ENCODE measurements at regions not wholly inside any gene's neighbourhood (a gene's known extent, or its start where the extent isn't known, plus 50 kb on each side); places are given as distances from the start of the nearest gene placed in this dataset.
"Not testable (repeated sequence)": the region's sequence is repeated elsewhere in the genome, so short reads cannot be mapped to it uniquely, and the experiment has no call there.

GRCh38 chr1:208990456-208990855, 593.1 kb upstream of the CAMK1G start:
- DNase-seq (ENCODE audit: low read depth in 2 of 2, low spot score in 1 of 2) = no peak

DNA sequence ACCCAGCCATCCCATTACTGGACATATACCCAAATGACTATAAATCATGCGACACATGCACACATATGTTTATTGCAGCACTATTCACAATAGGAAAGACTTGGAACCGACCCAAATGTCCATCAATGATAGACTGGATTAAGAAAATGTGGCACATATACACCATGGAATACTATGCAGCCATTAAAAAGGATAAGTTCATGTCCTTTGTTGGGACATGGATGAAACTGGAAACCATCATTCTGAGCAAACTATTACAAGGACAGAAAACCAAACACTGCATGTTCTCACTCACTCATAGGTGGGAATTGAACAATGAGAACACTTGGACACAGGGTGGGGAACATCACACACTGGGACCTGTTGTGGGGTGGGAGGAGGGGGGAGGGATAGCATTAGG, 586.5 kb upstream of the CAMK1G start:
- not testable (repeated sequence) for DNase-seq (ENCODE audit: low read depth in 2 of 2, low spot score in 1 of 2)

- no peak for DNase-seq (ENCODE audit: low read depth in 2 of 2, low spot score in 1 of 2)
These were observed 585.7 kb upstream of the CAMK1G start for GRCh38 chr1:208997726-208998312.

DNA sequence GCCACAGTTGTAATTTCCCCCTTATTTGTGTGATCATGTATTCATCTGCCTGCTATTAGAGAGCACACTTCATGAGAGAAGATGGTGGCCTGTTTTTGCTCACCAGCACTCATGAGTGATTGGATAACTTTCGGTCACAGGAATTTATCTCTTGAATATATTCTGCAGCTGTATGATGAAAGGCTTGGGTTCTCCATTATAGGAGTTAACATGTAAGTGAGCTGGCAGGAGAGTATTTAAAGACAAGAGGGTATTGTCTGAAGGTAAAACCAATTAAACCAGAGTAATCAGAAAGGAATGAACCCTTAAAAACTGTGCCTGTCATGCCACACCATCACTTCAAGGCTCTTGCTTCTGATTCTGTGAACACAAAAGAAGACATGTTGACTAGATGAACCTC, 574.9 kb upstream of the CAMK1G start:
- no peak for DNase-seq (ENCODE audit: low read depth in 2 of 2, low spot score in 1 of 2)

- no peak for DNase-seq (ENCODE audit: low read depth in 2 of 2, low spot score in 1 of 2)
These were observed 572.9 kb upstream of the CAMK1G start for GRCh38 chr1:209010475-209011230.

DNA sequence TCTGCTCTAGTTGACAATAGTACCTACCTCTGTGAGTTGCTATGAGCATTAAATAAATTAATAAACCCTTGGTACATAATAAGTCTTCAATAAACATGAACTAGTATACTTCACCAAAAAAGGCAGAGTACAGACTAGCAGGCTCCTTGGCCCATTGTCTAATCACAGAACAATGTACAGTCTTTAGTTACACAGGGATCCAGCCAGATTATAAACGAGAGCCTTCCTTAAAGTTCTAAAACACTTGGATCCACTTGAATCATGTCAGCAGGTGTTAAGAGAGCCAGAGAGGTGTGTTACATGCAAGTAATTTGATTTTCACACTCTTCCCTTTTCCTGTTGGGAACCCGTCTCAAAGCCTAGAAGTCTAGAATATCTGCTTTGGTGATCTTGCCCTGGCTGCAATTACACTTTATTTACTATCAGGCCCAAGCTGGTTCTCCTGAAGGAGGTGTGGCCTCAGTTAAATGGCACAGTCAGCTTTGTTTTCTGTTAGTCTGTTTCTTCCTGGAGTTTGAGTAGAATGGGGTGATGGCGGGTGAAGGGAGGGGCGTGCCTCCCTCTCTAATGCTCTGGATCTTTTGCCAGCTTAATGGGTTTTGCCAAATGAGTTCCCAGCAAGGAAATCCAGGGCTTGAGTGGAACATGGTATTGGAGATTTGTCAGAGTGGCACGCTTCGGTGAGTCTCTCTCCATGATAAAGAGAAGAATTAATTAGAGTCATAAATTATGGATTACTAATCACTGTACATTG, 570.9 kb upstream of the CAMK1G start:
- no peak for DNase-seq (ENCODE audit: low read depth in 2 of 2, low spot score in 1 of 2)

GRCh38 chr1:209015092-209015491, 568.4 kb upstream of the CAMK1G start:
- DNase-seq (ENCODE audit: low read depth in 2 of 2, low spot score in 1 of 2) = no peak

DNA sequence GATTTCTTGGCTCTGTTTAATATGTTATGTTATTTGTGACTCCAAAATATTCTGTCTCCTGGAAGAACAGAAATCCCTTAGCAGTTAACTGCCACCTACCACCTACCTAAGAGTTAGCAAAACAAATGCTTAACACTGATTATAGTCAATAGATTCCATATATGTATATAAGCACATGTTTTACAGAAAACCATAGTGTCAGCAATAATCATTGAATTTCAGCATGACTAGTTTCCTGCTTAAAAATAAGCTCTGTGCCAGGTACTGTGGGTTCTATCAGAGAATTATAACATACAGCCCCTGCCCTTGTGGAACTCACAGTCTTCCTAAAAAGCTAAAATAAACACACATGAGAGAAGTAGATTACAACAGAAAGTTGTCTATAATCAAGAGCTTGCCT, 561.9 kb upstream of the CAMK1G start:
- DNase-seq (ENCODE audit: low read depth in 2 of 2, low spot score in 1 of 2) = no peak

GRCh38 chr1:209023790-209024189, 559.7 kb upstream of the CAMK1G start:
- no peak for DNase-seq (ENCODE audit: low read depth in 2 of 2, low spot score in 1 of 2)

DNA sequence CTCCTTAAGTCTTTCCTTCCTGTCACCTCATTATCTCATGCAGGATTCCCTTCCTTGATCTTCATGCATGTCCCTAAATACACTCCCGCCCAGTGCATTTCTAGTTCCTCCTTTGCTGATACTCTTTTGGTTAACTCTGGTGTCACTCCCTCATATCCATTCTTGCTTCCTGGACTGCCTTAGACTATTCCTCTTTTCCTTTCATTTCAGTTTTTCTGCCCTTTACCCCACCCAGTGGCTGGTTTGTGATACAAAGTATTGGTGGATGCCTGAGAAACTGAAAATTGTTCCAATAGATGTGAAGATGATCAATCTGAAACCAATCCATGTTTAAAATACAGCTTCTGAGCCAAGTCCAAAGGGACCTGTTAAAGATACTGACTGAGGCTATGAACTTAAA, 553.8 kb upstream of the CAMK1G start:
- no peak for DNase-seq (ENCODE audit: low read depth in 2 of 2, low spot score in 1 of 2)

- DNase-seq (ENCODE audit: low read depth in 2 of 2, low spot score in 1 of 2) = no peak
These were observed 552.9 kb upstream of the CAMK1G start for GRCh38 chr1:209030454-209031167.

DNA sequence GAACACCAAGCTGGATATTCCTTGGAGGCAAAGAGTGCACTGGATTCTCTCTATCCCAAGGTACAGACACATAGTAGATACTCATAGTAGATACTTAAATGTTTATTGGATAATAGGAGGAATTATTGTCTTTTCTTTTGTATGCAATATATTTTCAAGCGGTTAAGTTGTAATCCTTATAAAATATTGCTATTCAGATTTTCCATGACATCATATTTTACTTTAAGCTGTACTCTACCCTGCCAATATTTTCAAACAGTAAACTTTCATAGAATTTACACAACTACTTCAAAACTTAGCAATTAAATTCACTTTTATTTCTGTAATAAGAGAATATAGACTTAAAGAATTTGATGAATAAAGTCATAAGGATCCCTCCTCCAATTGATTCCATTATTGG, 546.5 kb upstream of the CAMK1G start:
- no peak for DNase-seq (ENCODE audit: low read depth in 2 of 2, low spot score in 1 of 2)

- DNase-seq (ENCODE audit: low read depth in 2 of 2, low spot score in 1 of 2) = no peak
These were observed 545.2 kb upstream of the CAMK1G start for GRCh38 chr1:209038316-209038715.

GRCh38 chr1:209038735-209039134, 544.8 kb upstream of the CAMK1G start:
- no peak for DNase-seq (ENCODE audit: low read depth in 2 of 2, low spot score in 1 of 2)

DNA sequence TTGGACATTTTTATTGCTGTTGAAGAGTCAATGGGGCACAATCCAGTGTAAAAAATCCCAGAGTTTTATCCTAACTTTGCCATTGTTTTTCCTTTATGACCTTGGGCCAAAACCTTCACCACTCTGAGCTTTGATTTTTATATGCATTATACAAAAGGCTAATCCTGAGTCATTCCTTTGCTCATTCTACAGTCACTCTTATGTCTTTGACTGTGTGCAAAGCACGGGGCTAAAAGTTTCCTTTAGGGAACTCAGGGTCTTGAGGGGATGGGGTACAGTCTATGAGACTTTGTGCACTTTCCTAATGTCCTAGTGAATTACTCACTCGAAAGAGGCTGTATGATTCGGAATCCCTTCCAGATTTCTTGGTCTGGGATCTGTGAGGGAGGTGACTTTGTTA, 543.2 kb upstream of the CAMK1G start:
- no peak for DNase-seq (ENCODE audit: low read depth in 2 of 2, low spot score in 1 of 2)

GRCh38 chr1:209041927-209042326, 541.6 kb upstream of the CAMK1G start:
- no peak for DNase-seq (ENCODE audit: low read depth in 2 of 2, low spot score in 1 of 2)

DNA sequence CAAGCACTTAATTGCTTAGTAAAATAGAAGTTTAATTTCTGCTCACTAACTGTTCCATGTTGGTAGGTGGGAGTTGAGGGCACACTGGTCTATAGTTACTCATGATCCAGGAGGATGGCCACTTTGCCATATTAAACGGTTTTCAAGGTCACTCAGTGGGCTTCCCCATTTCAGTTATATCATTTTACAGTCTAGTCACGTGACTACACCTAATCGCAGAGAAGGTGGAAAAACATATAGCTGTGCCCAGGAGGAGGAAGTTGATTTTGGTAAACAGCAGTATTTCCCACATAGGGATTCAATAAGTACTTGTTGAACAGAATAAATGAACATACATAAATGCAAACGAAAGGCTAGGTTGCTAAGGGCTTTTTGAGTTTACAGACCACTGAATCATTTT, 541.1 kb upstream of the CAMK1G start:
- DNase-seq (ENCODE audit: low read depth in 2 of 2, low spot score in 1 of 2) = no peak

GRCh38 chr1:209045331-209046057, 538.0 kb upstream of the CAMK1G start:
- no peak for DNase-seq (ENCODE audit: low read depth in 2 of 2, low spot score in 1 of 2)

GRCh38 chr1:209046058-209046417, 537.5 kb upstream of the CAMK1G start:
- no peak for DNase-seq (ENCODE audit: low read depth in 2 of 2, low spot score in 1 of 2)

DNA sequence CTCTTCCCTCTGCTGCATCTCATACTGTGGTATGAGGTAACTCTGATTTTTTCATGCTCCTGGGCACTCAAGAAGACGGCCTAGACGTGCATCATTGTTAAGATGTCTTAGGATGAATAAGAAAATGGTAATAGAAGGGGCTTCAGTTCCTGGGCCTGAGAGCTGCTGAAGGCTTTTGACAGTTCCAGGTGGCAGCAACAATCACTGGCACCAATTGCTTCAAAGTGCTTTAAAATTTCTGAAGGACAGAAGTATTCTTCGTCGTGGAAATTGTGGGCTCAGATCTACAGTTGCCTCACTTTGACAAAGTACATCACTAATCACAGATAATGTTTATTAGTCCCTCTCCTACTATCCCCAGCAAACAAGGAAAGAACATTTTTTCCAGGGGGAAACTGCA, 536.6 kb upstream of the CAMK1G start:
- no peak for DNase-seq (ENCODE audit: low read depth in 2 of 2, low spot score in 1 of 2)
